ENCODE measurements at regions not wholly inside any gene's neighbourhood (a gene's known extent, or its start where the extent isn't known, plus 50 kb on each side); places are given as distances from the start of the nearest gene placed in this dataset.

DNA sequence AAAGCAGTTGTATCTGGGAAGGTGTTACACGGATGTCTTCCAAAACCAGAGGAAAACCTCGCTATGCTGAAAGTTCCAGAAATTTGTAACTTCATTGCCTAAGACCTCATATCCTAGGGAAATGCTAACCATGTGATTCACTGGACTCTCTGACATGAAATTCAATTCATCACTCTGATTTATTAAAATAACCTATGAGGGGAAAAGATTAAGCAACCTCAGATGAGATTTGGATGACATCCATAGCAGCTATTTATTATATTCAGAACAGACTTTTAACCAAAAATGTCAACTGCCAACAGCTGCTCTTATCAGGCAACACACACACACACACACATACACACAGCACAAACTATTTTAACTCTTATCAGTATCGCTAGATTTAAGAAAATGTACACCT is 1006.4 kb upstream of the CTNND2 start:
- Histone ChIP-seq H4K5ac (ENCODE audit: insufficient read length, low read depth, low read length) (no peak overlapping the region), H2BK12ac (ENCODE audit: insufficient read length, low read depth, low read length) (no peak overlapping the region), H3K56ac (ENCODE audit: insufficient read length, low read depth, low read length) (no peak overlapping the region), H4K8ac (replicated peaks; ENCODE audit: insufficient read length, low read depth, low read length) (no peak overlapping the region), H2BK15ac (ENCODE audit: low read depth, low read length) (no peak overlapping the region), H3K14ac (ENCODE audit: insufficient read depth, low read length) (no peak overlapping the region), H2AFZ (ENCODE audit: low read length) (no peak overlapping the region), H2BK20ac (ENCODE audit: low read depth, low read length, poor library complexity, severe bottlenecking) (no peak overlapping the region), H3K27me3 (ENCODE audit: insufficient read depth, low read length) (no peaks in the 10 kb centered on the region), H3K4me1 (ENCODE audit: insufficient read depth, low read length) (no peaks in the 10 kb centered on the region), H4K20me1 (ENCODE audit: control insufficient read depth, insufficient read depth, insufficient read length) (no peaks in the 10 kb centered on the region), H3T11ph (ENCODE audit: low read length) (no peak overlapping the region), H3K9ac (ENCODE audit: extremely low read depth, insufficient read length, low read length) (no peak overlapping the region), H3K27ac (ENCODE audit: insufficient read length, low read depth, low read length) (no peak overlapping the region), H3K23me2 (ENCODE audit: insufficient read length, low read depth, low read length, poor library complexity, severe bottlenecking) (no peaks in the 10 kb centered on the region), H3K79me2 (ENCODE audit: insufficient read depth, low read length) (no peaks in the 10 kb centered on the region), H3K4ac (ENCODE audit: low read depth, low read length) (no peak overlapping the region), H4K91ac (ENCODE audit: insufficient read length, low read depth, low read length) (no peak overlapping the region), H3K23ac (ENCODE audit: insufficient read length, low read depth, low read length) (no peak overlapping the region), H3K4me2 (ENCODE audit: insufficient read depth, insufficient read length, low read length) (no peak overlapping the region), H2BK120ac (ENCODE audit: low read depth, low read length, poor library complexity, severe bottlenecking) (no peak overlapping the region), H3K79me1 (ENCODE audit: insufficient read depth, low read depth, low read length, poor library complexity, severe bottlenecking) (no peaks in the 10 kb centered on the region), H3K18ac (ENCODE audit: insufficient read length, low read depth, low read length) (no peak overlapping the region), H2AK5ac (ENCODE audit: insufficient read length, low read length) (no peak overlapping the region), H2BK5ac (ENCODE audit: insufficient read length, low read length) (no peak overlapping the region), H3K9me3 (ENCODE audit: control insufficient read depth, low read depth, low read length) (no peaks in the 10 kb centered on the region)
- no peak for DNase-seq
- no peaks in the 10 kb centered on the region for H3K4me1 Mint-ChIP-seq
- no peaks in the 10 kb centered on the region for H3K9me3 Mint-ChIP-seq
- no peak overlapping the region for H3K27ac Mint-ChIP-seq
- TF ChIP-seq, protein P1, sequence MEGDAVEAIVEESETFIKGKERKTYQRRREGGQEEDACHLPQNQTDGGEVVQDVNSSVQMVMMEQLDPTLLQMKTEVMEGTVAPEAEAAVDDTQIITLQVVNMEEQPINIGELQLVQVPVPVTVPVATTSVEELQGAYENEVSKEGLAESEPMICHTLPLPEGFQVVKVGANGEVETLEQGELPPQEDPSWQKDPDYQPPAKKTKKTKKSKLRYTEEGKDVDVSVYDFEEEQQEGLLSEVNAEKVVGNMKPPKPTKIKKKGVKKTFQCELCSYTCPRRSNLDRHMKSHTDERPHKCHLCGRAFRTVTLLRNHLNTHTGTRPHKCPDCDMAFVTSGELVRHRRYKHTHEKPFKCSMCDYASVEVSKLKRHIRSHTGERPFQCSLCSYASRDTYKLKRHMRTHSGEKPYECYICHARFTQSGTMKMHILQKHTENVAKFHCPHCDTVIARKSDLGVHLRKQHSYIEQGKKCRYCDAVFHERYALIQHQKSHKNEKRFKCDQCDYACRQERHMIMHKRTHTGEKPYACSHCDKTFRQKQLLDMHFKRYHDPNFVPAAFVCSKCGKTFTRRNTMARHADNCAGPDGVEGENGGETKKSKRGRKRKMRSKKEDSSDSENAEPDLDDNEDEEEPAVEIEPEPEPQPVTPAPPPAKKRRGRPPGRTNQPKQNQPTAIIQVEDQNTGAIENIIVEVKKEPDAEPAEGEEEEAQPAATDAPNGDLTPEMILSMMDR (conservative IDR thresholded peaks at IDR 0.05), result no peak
- no peaks in the 10 kb centered on the region for H3K27me3 Mint-ChIP-seq (ENCODE audit: low read depth)
- H3K36me3 Mint-ChIP-seq (ENCODE audit: insufficient read depth in 1 of 3, low read depth in 3 of 3), result no peaks in the 10 kb centered on the region; a peak in 1 of 7 replicates
- WGBS (ENCODE audit: extremely low coverage, insufficient read length, low lambda C conversion rate), result no CpG with 5 or more reads among the region's 3 CpGs
- H3K4me3 Mint-ChIP-seq, result no peak overlapping the region
